ENCODE measurements at regions not wholly inside any gene's neighbourhood (a gene's known extent, or its start where the extent isn't known, plus 50 kb on each side); places are given as distances from the start of the nearest gene placed in this dataset.

DNA sequence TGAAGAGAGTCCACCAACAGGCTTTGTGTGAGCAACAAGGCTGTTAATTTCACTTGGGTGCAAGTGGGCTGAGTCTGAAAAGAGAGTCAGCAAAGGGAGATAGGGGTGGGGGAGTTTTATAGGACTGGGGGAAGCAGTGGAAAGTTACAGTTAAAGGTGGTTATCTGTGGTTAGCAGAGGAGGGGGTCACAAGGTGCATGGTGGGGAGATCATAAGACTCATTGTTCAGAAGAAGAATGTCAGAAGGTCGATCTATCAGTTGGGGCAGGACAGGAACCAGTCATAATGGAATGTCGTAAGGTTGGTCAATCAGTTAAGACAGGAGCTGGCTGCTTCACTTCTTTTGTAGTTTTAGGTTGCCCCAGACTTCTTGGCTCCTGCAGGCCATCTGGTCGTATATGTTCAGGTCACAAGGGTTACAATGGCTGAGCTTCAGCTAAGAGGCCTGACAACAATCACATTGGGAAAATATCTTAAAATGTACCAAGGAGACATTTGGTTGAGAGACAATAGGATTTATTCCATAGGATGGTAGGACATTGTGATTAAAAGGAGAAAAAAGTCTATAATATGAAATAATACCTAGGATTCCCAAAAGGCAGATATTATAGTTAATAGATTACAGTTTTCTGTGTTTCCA lies 356.4 kb downstream of the ANKRD7 start:
- no peaks in the 10 kb centered on the region for H3K9me3 ChIP-seq (ENCODE audit: control insufficient read depth, insufficient read depth, low read length)
- H3K36me3 ChIP-seq (ENCODE audit: control insufficient read depth, insufficient read depth, low read length): no peaks in the 10 kb centered on the region
- no peak overlapping the region for H3K9ac ChIP-seq (ENCODE audit: low read depth, low read length)
- no peaks in the 10 kb centered on the region for H3K4me1 ChIP-seq (ENCODE audit: control insufficient read depth, insufficient read depth, low read length)
- no peak overlapping the region for H3K4me3 ChIP-seq (ENCODE audit: low read depth, low read length)
- H3K27me3 ChIP-seq (ENCODE audit: control insufficient read depth, insufficient read depth, low read length): no peaks in the 10 kb centered on the region

DNA sequence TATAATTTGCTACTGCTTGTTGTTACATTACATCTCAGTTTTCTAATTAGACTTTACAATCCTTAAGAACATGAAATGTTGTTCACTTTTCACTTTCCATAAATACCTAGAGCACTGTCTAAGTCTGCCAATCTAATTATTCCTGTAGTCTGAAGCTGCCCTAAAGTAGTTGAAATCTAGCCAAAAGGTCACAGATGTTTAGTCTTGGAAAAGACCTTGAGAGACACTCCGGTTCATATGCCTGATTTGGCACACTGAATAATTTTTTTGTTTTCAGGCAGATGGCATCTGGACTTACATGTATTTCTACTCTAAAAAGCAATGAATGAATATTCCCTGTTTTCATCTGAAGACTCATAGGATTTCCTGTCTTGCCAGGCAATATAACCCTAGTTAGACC lies 359.1 kb downstream of the ANKRD7 start:
- no peaks in the 10 kb centered on the region for H3K4me1 ChIP-seq (ENCODE audit: control insufficient read depth, insufficient read depth, low read length)
- H3K9me3 ChIP-seq (ENCODE audit: control insufficient read depth, insufficient read depth, low read length): no peaks in the 10 kb centered on the region
- no peaks in the 10 kb centered on the region for H3K27me3 ChIP-seq (ENCODE audit: control insufficient read depth, insufficient read depth, low read length)
- no peaks in the 10 kb centered on the region for H3K36me3 ChIP-seq (ENCODE audit: control insufficient read depth, insufficient read depth, low read length)
- no peak overlapping the region for H3K9ac ChIP-seq (ENCODE audit: low read depth, low read length)
- H3K4me3 ChIP-seq (ENCODE audit: low read depth, low read length): no peak overlapping the region

DNA sequence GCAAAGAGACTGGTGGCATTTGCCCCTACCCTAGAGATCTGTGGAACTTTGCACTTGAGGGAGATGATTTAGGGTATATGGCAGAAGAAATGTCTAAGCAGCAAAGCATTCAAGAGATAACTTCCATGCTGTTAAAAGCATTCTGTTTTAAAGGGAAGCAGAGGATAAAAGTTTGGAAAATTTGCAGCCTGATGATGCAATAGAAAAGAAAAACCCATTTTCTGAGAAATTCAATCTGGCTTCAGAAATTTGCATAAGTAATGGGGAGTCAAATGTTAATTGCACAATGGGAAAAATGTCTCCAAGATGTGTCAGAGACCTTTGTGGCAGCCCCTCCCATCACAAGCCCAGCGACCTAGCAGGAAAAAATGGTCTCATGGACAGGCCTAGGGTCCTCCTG lies 361.7 kb downstream of the ANKRD7 start:
- H3K27me3 ChIP-seq (ENCODE audit: control insufficient read depth, insufficient read depth, low read length): no peaks in the 10 kb centered on the region
- no peak overlapping the region for H3K9ac ChIP-seq (ENCODE audit: low read depth, low read length)
- no peak overlapping the region for H3K4me3 ChIP-seq (ENCODE audit: low read depth, low read length)
- H3K4me1 ChIP-seq (ENCODE audit: control insufficient read depth, insufficient read depth, low read length): no peaks in the 10 kb centered on the region
- no peaks in the 10 kb centered on the region for H3K9me3 ChIP-seq (ENCODE audit: control insufficient read depth, insufficient read depth, low read length)
- H3K36me3 ChIP-seq (ENCODE audit: control insufficient read depth, insufficient read depth, low read length): no peaks in the 10 kb centered on the region

DNA sequence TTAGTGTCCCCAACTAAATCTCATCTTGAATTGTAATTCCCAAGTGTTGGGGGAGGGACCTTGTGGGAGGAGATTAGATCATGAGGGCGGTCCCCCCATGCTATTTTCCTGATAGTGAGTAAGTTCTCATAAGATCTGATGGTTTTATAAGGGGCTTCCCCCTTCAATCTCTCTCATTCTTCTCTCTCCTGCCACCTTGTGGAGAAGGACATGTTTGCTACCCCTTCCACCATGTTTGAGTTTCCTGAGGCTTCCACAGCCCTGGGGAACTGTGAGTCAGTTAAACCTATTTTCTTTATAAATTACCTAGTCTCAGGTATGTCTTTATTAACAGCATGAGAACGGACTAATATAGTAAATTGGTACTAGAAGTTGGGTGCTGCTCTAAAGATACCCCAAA lies 365.6 kb downstream of the ANKRD7 start:
- no peak overlapping the region for H3K9ac ChIP-seq (ENCODE audit: low read depth, low read length)
- H3K4me1 ChIP-seq (ENCODE audit: control insufficient read depth, insufficient read depth, low read length): no peaks in the 10 kb centered on the region
- H3K27me3 ChIP-seq (ENCODE audit: control insufficient read depth, insufficient read depth, low read length): no peaks in the 10 kb centered on the region
- H3K9me3 ChIP-seq (ENCODE audit: control insufficient read depth, insufficient read depth, low read length): no peaks in the 10 kb centered on the region
- no peaks in the 10 kb centered on the region for H3K36me3 ChIP-seq (ENCODE audit: control insufficient read depth, insufficient read depth, low read length)
- no peak overlapping the region for H3K4me3 ChIP-seq (ENCODE audit: low read depth, low read length)

DNA sequence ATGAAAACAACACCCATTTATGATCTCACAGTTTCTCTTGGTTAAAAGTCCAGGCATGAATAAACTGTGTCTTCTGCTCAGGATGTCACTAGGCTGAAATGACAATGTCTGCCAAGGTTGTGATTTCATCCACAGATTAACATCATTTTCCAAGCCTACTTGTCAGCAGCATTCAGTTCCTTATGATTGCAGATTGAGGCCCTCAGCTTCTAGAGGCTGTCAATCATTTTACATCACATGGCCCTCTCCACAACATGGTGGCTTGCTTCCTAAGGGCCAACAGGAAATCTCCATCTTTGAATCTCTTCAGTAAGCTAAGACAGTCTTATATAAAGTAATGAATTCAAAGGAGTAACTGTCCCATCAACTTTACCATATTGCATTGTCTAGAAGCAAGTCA lies 377.6 kb downstream of the ANKRD7 start:
- Histone ChIP-seq H3K4me3 (ENCODE audit: low read depth, low read length) (no peak overlapping the region), H3K27me3 (ENCODE audit: control insufficient read depth, insufficient read depth, low read length) (no peaks in the 10 kb centered on the region), H3K9ac (ENCODE audit: low read depth, low read length) (no peak overlapping the region), H3K4me1 (ENCODE audit: control insufficient read depth, insufficient read depth, low read length) (no peaks in the 10 kb centered on the region), H3K36me3 (ENCODE audit: control insufficient read depth, insufficient read depth, low read length) (no peaks in the 10 kb centered on the region), H3K9me3 (ENCODE audit: control insufficient read depth, insufficient read depth, low read length) (no peaks in the 10 kb centered on the region)

DNA sequence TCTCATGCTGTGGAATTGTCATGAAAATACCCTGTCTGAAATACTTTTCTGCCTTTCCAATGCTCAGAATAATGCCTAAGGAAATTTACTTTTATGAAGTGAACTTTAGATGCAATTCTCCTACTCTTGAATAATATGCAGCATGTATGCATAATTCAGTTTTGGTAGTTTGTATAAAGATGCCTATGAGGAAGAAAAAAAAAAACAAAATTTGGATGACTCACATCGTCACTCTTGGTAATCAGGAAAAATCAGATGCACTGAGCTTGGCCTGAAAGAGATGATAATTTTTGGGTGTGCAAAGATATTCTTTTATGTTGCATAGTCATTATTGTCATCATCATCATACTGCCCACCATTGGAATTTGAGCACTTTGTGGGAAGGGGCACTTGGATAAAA lies 382.1 kb downstream of the ANKRD7 start:
- Histone ChIP-seq H3K4me3 (ENCODE audit: low read depth, low read length) (no peak overlapping the region), H3K9me3 (ENCODE audit: control insufficient read depth, insufficient read depth, low read length) (no peaks in the 10 kb centered on the region), H3K9ac (ENCODE audit: low read depth, low read length) (no peak overlapping the region), H3K27me3 (ENCODE audit: control insufficient read depth, insufficient read depth, low read length) (no peaks in the 10 kb centered on the region), H3K36me3 (ENCODE audit: control insufficient read depth, insufficient read depth, low read length) (no peaks in the 10 kb centered on the region), H3K4me1 (ENCODE audit: control insufficient read depth, insufficient read depth, low read length) (no peaks in the 10 kb centered on the region)

DNA sequence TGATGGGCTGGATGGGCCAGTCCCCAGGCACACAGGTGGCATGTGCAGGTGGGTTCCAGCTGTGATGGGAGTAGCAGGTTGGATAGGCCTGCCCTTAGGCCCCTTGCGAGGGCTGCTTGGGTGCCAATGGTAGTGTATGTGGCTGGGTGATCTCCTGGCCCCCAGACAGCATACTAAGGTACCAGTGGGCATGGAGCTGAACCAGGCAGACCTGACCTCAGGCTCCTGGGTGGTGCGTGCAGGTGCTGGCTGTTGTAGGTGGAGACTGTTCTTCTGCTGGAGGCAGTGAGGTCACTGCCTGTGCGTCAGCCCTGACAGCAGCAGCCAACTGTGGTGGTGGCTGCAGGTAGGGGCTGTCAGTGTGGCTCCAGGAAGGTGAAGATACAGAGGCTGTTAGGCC lies 384.7 kb downstream of the ANKRD7 start:
- Histone ChIP-seq H3K9ac (ENCODE audit: low read depth, low read length) (no peak overlapping the region), H3K9me3 (ENCODE audit: control insufficient read depth, insufficient read depth, low read length) (no peaks in the 10 kb centered on the region), H3K36me3 (ENCODE audit: control insufficient read depth, insufficient read depth, low read length) (no peaks in the 10 kb centered on the region), H3K27me3 (ENCODE audit: control insufficient read depth, insufficient read depth, low read length) (no peaks in the 10 kb centered on the region), H3K4me1 (ENCODE audit: control insufficient read depth, insufficient read depth, low read length) (no peaks in the 10 kb centered on the region), H3K4me3 (ENCODE audit: low read depth, low read length) (no peak overlapping the region)

DNA sequence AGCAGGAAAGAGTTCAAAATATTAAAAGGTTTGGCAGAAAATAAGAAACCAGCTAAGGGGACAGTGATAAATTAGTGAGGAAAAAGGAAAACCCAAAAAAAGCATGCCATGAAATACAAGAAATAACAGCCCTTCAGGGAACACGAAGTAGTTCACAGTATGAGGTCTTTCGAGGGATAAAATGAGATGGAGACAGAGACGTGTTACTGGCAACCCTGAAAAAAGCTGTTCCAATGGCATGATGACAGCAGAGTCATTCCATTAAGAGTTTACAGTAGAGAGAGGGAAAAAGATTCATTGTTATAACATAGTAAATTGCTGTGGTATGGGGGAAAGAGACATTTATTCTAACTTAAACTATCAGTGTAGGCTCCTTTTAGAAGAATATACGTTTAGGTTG lies 391.2 kb downstream of the ANKRD7 start:
- H3K4me3 ChIP-seq (ENCODE audit: low read depth, low read length): no peak overlapping the region
- no peaks in the 10 kb centered on the region for H3K4me1 ChIP-seq (ENCODE audit: control insufficient read depth, insufficient read depth, low read length)
- no peaks in the 10 kb centered on the region for H3K36me3 ChIP-seq (ENCODE audit: control insufficient read depth, insufficient read depth, low read length)
- no peaks in the 10 kb centered on the region for H3K27me3 ChIP-seq (ENCODE audit: control insufficient read depth, insufficient read depth, low read length)
- H3K9me3 ChIP-seq (ENCODE audit: control insufficient read depth, insufficient read depth, low read length): no peaks in the 10 kb centered on the region
- H3K9ac ChIP-seq (ENCODE audit: low read depth, low read length): no peak overlapping the region

DNA sequence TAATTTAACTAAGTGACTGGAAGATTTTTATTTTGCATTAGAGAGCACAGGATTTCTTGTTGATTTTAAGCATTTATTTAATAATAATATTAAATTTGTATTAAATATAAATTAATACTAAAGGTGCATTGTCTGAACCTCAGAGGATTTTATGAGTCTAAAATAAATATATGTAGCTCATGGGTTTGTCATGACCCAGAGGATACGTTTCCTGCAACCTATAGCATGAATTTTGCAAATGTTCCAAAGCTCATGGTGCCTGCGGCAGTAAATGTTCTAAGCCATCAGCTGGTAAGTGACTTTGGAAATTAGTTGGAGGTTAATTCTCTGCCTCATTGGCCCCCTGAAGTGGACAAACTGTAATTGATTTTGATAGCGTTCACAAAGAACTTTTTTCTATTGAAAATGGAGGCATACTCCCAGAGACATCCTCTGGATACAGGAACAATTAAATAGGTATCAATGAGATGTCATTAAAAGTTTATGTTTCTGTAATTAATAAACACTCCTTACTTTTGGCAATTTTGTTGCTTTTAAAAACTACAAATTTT lies 397.4 kb downstream of the ANKRD7 start:
- no peaks in the 10 kb centered on the region for H3K27me3 ChIP-seq (ENCODE audit: control insufficient read depth, insufficient read depth, low read length)
- peaks cover 4% of the 10 kb centered on the region for H3K9me3 ChIP-seq (ENCODE audit: control insufficient read depth, insufficient read depth, low read length)
- H3K36me3 ChIP-seq (ENCODE audit: control insufficient read depth, insufficient read depth, low read length): peaks cover 4% of the 10 kb centered on the region
- no peak overlapping the region for H3K4me3 ChIP-seq (ENCODE audit: low read depth, low read length)
- no peak overlapping the region for H3K9ac ChIP-seq (ENCODE audit: low read depth, low read length)
- no peaks in the 10 kb centered on the region for H3K4me1 ChIP-seq (ENCODE audit: control insufficient read depth, insufficient read depth, low read length)

DNA sequence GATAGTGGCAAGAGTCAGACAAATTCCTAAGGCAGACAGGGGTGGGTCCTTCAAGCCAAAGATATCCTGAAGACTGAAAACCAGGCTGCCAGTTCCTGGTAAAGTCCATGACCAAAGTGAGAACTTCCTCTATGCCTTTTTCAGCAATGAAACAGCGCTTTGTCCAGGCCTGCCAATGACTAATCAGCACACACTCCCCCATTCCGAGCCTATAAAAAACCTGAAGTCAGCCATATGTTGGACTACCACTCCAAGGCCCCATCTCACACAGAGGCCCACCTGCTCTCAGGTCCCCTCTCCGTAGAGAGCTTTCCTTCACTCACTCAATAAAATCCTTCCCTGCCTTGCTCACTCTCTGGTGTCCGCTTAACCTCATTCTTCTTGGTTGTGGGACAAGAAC lies 402.2 kb downstream of the ANKRD7 start:
- Histone ChIP-seq H3K9ac (ENCODE audit: low read depth, low read length) (no peak overlapping the region), H3K36me3 (ENCODE audit: control insufficient read depth, insufficient read depth, low read length) (peaks cover 4% of the 10 kb centered on the region), H3K4me1 (ENCODE audit: control insufficient read depth, insufficient read depth, low read length) (peaks cover 13% of the 10 kb centered on the region), H3K9me3 (ENCODE audit: control insufficient read depth, insufficient read depth, low read length) (peaks cover 4% of the 10 kb centered on the region), H3K27me3 (ENCODE audit: control insufficient read depth, insufficient read depth, low read length) (no peaks in the 10 kb centered on the region), H3K4me3 (ENCODE audit: low read depth, low read length) (no peak overlapping the region)

DNA sequence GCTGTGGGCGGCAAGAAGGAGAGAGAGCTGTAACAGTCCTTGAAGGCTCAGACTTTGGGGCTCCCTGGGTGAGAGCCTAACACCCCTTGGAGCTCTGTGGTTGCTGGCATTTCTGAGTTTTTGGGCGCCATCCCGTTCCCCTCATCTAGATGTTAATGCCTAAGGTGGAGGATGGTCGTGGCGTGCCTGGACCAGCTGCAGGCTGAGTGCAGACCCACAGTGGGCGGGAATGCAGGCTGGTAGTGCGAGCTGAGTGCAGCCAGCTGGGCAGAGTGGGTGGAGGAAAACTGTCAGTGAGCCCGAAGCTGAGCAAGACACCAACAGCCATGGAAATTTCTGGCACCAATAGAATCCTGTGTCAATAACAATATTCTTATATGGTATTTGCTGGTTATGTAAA lies 403.0 kb downstream of the ANKRD7 start:
- no peaks in the 10 kb centered on the region for H3K27me3 ChIP-seq (ENCODE audit: control insufficient read depth, insufficient read depth, low read length)
- no peak overlapping the region for H3K4me3 ChIP-seq (ENCODE audit: low read depth, low read length)
- peaks cover 4% of the 10 kb centered on the region for H3K9me3 ChIP-seq (ENCODE audit: control insufficient read depth, insufficient read depth, low read length)
- H3K9ac ChIP-seq (ENCODE audit: low read depth, low read length): no peak overlapping the region
- peaks cover 4% of the 10 kb centered on the region for H3K36me3 ChIP-seq (ENCODE audit: control insufficient read depth, insufficient read depth, low read length)
- peaks cover 13% of the 10 kb centered on the region for H3K4me1 ChIP-seq (ENCODE audit: control insufficient read depth, insufficient read depth, low read length)

DNA sequence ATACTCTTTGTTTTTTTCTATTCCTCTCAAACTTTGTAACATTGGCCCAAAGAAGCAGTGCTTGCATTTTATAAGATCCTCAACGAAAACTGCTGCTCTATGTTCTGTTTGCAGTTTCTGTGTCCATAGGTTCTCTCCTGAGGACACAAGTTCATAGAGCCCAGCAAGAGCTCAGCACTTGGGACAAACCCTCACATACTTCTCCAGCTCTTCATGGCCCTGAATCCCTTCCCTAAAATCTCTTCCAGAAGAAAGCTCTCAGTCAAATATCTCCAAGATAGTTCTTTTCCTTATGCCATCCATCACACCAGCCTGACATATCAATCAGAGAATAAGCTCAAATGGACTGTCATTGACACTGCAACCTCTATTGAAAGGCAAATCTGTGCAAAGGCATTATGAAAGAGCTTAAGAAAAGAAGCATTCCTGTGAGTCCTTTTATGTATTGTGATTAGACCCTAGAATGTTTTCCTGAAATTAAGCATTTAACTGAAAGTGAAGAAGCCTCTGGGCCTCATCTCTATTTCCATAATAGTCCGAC lies 405.5 kb downstream of the ANKRD7 start:
- no peak overlapping the region for H3K9ac ChIP-seq (ENCODE audit: low read depth, low read length)

More for the DNA sequence above, 405.5 kb downstream of the ANKRD7 start:
- H3K4me1 ChIP-seq (ENCODE audit: control insufficient read depth, insufficient read depth, low read length): peaks cover 13% of the 10 kb centered on the region
- peaks cover 4% of the 10 kb centered on the region for H3K36me3 ChIP-seq (ENCODE audit: control insufficient read depth, insufficient read depth, low read length)
- peaks cover 4% of the 10 kb centered on the region for H3K9me3 ChIP-seq (ENCODE audit: control insufficient read depth, insufficient read depth, low read length)
- H3K27me3 ChIP-seq (ENCODE audit: control insufficient read depth, insufficient read depth, low read length): no peaks in the 10 kb centered on the region
- H3K4me3 ChIP-seq (ENCODE audit: low read depth, low read length): no peak overlapping the region
